Smooth muscle cell (in vitro differentiated cells): ENCODE measurements at regions not wholly inside any gene's neighbourhood (a gene's known extent, or its start where the extent isn't known, plus 50 kb on each side); places are given as distances from the start of the nearest gene placed in this dataset.

ENCODE experiments used
- DNase-seq: peaks from one replicate; lab custom pipeline; 2025; ENCODE audit not compliant: unreplicated experiment; lab: John Stamatoyannopoulos, UW
- H2AFZ ChIP-seq: fragments of 200-600 bp; sonication (generic); 2 replicates; pipeline ENCODE4 v1.6.0; 2016; ENCODE audit warnings: antibody characterized with exemption, low read depth, mild to moderate bottlenecking
- H3F3A ChIP-seq: fragments of 200-600 bp; sonication (generic); 2 replicates; pipeline ENCODE4 v1.6.0; 2017; ENCODE audit warnings: antibody characterized with exemption, low read depth
- H3K27ac ChIP-seq: fragments of 200-600 bp; sonication (generic); 2 replicates; pipeline ENCODE4 v1.5.1; 2016; ENCODE audit warnings: low read depth, mild to moderate bottlenecking
- H3K27me3 ChIP-seq: fragments of 200-600 bp; sonication (generic); 2 replicates; pipeline ENCODE4 v1.6.1; 2016; ENCODE audit warnings: low read depth, mild to moderate bottlenecking
- H3K36me3 ChIP-seq: fragments of 200-600 bp; sonication (generic); 2 replicates; pipeline ENCODE4 v1.5.1; 2016; ENCODE audit warnings: low read depth
- H3K4me1 ChIP-seq: fragments of 200-600 bp; sonication (generic); 2 replicates; pipeline ENCODE4 v1.5.1; 2016; ENCODE audit warnings: low read depth
- H3K4me2 ChIP-seq: fragments of 200-600 bp; sonication (generic); 2 replicates; pipeline ENCODE4 v1.6.0; 2016; ENCODE audit warnings: mild to moderate bottlenecking
- H3K4me3 ChIP-seq: fragments of 200-600 bp; sonication (generic); 2 replicates; pipeline ENCODE4 v1.5.1; 2016; ENCODE audit warnings: mild to moderate bottlenecking
- H3K79me2 ChIP-seq: fragments of 200-600 bp; sonication (generic); 2 replicates; pipeline ENCODE4 v1.6.0; 2016; ENCODE audit warnings: low read depth, mild to moderate bottlenecking
- H3K9ac ChIP-seq: fragments of 200-600 bp; sonication (generic); 2 replicates; pipeline ENCODE4 v1.6.0; 2016; ENCODE audit warnings: low read depth
- H3K9me3 ChIP-seq: fragments of 200-600 bp; sonication (generic); replicated peaks from 2 replicates; pipeline ENCODE4 v1.5.1; 2016; ENCODE audit warnings: low read depth
- H4K20me1 ChIP-seq: fragments of 200-600 bp; sonication (generic); 2 replicates; pipeline ENCODE4 v1.6.0; 2016; ENCODE audit warnings: low read depth
- CTCF ChIP-seq: fragments of 200-600 bp; sonication (generic); IDR thresholded peaks from 2 replicates; pipeline ENCODE4 v1.5.1; 2017; ENCODE audit warnings: borderline replicate concordance, mild to moderate bottlenecking, antibody characterized with exemption; ENCODE audit not compliant: insufficient read depth, poor library complexity, severe bottlenecking
- WGBS: methylation state at CpG from one replicate; pipeline ENCODE4 v1.1.7; 2016; ENCODE audit warnings: low lambda C conversion rate; 5-methylcytosine and 5-hydroxymethylcytosine counted together

- no peak for DNase-seq
- H3K9me3 ChIP-seq, result no peaks in the 10 kb centered on the region
- 93% methylated on average over 5 of the region's 5 CpGs for WGBS
- H3K27ac ChIP-seq, result no peak overlapping the region
- no peaks in the 10 kb centered on the region for H4K20me1 ChIP-seq
- no peak overlapping the region for H3K4me2 ChIP-seq
- H3F3A ChIP-seq, result no peaks in the 10 kb centered on the region
- H3K27me3 ChIP-seq, result peaks cover 13% of the 10 kb centered on the region
- TF ChIP-seq CTCF, result no peak
- no peaks in the 10 kb centered on the region for H3K4me1 ChIP-seq
- H3K79me2 ChIP-seq, result no peaks in the 10 kb centered on the region
- no peak overlapping the region for H3K4me3 ChIP-seq
- no peak overlapping the region for H2AFZ ChIP-seq
- no peak overlapping the region for H3K9ac ChIP-seq
- no peaks in the 10 kb centered on the region for H3K36me3 ChIP-seq
Measured at GRCh38 chr17:33671491-33671890, 378.4 kb upstream of the ASIC2 start.

DNA sequence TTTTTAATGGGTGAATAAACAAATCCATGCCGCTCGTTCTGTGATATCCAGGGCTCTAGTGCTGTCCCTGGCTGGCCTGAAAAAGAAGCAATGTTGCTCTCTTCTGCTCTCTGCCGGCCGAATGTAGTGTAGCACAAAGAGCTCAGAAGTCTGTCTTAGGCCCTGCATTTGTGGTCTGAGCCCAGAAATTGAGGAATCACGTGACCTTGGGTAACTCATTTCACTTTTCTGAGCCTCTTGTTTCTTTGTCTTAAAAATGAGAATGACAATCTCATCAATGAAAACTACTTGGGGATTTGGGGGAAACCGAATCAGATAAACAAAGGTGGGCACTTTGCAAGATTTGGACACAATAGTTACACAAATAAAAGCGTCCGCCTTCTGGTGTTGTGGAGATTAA, 381.6 kb upstream of the ASIC2 start:
- Histone ChIP-seq H3K9me3 (no peaks in the 10 kb centered on the region), H3K79me2 (no peaks in the 10 kb centered on the region), H2AFZ (no peak overlapping the region), H3K27ac (no peak overlapping the region), H3K4me1 (no peaks in the 10 kb centered on the region), H3K9ac (no peak overlapping the region), H4K20me1 (no peaks in the 10 kb centered on the region), H3K4me3 (no peak overlapping the region), H3K4me2 (no peak overlapping the region), H3K27me3 (peaks cover 13% of the 10 kb centered on the region), H3K36me3 (no peaks in the 10 kb centered on the region), H3F3A (no peaks in the 10 kb centered on the region)
- DNase-seq, result peak; percentile 7
- peak; percentile 73 for TF ChIP-seq CTCF
- 35% methylated on average over 8 of the region's 8 CpGs for WGBS

DNA sequence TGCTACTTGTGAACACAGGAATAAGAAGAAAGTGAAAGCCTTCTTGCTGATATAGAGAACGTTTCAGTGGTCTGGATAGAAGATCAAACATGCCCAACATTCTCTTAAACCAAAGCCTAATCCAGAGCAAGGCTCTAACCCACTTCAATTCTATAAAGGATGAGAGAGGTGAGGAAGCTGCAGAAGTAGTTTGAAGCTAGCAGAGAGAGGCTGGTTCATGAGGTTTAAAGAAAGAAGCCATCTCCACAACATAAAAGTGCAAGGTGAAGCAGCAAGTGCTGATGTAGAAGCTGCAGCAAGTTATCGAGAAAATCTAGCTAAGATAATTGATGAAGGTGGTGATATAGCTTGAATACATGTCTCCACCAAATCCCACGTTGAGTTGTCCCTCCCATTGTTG, 383.3 kb upstream of the ASIC2 start:
- Histone ChIP-seq H3K4me2 (no peak overlapping the region), H2AFZ (no peak overlapping the region), H4K20me1 (no peaks in the 10 kb centered on the region), H3K79me2 (no peaks in the 10 kb centered on the region), H3K9me3 (no peaks in the 10 kb centered on the region), H3F3A (no peaks in the 10 kb centered on the region), H3K27ac (no peak overlapping the region), H3K27me3 (peaks cover 9% of the 10 kb centered on the region), H3K9ac (no peak overlapping the region), H3K4me3 (no peak overlapping the region), H3K36me3 (no peaks in the 10 kb centered on the region), H3K4me1 (no peaks in the 10 kb centered on the region)
- TF ChIP-seq CTCF, result no peak
- 71% methylated on average over 3 of the region's 3 CpGs for WGBS
- no peak for DNase-seq

GRCh38 chr17:33679595-33679994, 386.5 kb upstream of the ASIC2 start:
- no peaks in the 10 kb centered on the region for H3F3A ChIP-seq
- 89% methylated on average over 6 of the region's 6 CpGs for WGBS

More at GRCh38 chr17:33679595-33679994, 386.5 kb upstream of the ASIC2 start:
- no peak overlapping the region for H3K27ac ChIP-seq
- no peaks in the 10 kb centered on the region for H3K4me1 ChIP-seq
- H3K36me3 ChIP-seq, result no peaks in the 10 kb centered on the region
- no peak overlapping the region for H3K4me2 ChIP-seq
- H3K9me3 ChIP-seq, result no peaks in the 10 kb centered on the region
- no peaks in the 10 kb centered on the region for H4K20me1 ChIP-seq
- H2AFZ ChIP-seq, result no peak overlapping the region
- peaks cover 4% of the 10 kb centered on the region for H3K27me3 ChIP-seq
- no peak for DNase-seq
- H3K79me2 ChIP-seq, result no peaks in the 10 kb centered on the region
- no peak overlapping the region for H3K9ac ChIP-seq
- no peak overlapping the region for H3K4me3 ChIP-seq
- no peak for TF ChIP-seq CTCF
